ENCODE measurements at regions not wholly inside any gene's neighbourhood (a gene's known extent, or its start where the extent isn't known, plus 50 kb on each side); places are given as distances from the start of the nearest gene placed in this dataset.
"Not testable (repeated sequence)": the region's sequence is repeated elsewhere in the genome, so short reads cannot be mapped to it uniquely, and the experiment has no call there.

DNA sequence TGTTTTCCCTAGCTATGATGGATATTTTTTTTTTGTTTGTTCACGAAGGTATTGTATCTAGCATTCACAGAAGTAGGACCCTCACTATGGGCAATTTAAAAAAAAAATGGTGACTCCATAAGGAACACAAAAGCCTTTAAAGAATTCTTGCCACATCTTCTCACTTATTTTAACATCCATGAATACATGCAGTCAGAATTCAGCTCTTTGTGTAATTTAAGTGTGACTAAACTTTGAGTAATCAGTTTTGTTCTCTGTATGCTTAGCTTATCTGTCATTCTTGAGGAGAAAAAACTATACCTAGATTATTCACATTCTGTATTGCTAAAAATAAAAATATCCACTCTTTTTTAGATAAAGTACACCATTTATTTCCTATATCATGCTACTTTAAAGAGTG is 313.2 kb upstream of the KCND2 start:
- no peak for DNase-seq (ENCODE audit: low read depth, low spot score)
- H3K4me3 ChIP-seq (ENCODE audit: low read length): no peak overlapping the region

DNA sequence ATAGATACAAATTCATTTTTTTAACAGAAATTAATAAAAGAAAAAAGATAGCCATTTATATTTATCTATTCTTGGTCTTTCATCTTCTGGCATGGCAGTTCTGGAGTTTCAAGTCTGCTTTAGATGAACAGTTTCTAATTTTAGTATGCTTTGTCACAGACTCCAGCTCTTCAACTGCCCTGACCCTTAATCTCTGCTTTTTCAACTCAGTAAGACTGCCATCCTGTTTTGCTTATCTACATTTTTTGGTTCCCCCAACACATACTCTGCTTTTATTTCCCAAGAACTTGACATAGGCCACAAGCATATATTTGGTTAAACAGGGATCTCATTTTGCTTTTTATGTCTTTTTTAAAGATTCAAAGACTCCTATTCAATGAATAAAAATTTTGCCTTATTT is 309.3 kb upstream of the KCND2 start:
- no peak for DNase-seq (ENCODE audit: low read depth, low spot score)
- H3K4me3 ChIP-seq (ENCODE audit: low read length): no peak overlapping the region

DNA sequence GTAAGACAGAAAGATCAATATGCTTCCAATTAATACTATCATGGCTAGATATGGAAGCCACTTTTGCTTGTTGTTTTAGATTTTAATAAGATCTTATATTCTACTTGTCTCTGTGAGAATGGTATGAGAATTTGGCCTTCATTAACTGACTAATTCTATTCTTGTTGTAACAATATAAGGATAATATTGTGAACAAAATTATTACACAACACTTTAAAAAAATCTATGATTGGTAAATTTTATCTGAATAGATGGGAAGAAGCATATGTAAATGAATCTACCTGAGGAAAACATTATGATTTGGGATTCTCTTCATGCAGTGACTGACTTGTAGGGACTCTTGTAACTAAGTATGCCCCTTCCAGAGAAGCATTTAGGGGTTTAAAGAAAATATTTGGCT is 308.9 kb upstream of the KCND2 start:
- no peak for DNase-seq (ENCODE audit: low read depth, low spot score)

DNA sequence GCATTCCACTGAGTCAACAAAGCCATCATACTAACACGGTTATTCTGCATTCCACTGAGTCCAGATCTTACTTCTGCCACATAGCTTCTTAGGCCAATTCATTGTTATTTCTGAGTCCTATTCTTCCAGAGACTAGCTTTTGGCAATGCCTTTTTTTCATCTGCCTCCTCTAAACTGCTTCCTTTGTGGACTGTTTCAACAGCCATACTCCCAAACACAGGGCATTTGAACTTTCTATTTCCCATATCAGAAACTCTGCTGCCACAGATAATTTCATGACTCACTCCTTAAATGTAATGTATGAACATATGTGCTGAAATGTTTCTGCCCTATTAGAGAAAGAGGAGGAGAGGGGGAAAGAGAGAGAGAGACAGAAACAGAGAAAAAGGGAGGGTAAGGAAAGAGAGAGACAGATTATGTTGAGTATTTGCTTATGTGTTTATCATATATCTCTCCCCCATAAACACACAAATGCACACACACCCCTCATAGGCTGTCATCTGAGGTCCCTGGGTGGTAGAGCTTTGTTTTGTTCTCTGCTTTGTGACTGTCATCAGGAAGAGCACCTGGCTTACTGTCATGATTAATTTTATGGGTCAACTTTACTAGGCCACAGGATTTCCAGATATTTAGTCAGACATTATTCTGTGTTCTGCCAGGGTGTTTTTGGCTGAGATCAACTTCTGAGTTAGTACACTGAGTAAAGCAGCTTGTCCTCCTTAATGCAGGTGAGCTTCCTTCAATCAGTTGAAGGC is 308.0 kb upstream of the KCND2 start:
- DNase-seq (ENCODE audit: low read depth, low spot score): no peak
- no peak overlapping the region for H3K4me3 ChIP-seq (ENCODE audit: low read length)

More for the DNA sequence above, 308.9 kb upstream of the KCND2 start:
- no peak overlapping the region for H3K4me3 ChIP-seq (ENCODE audit: low read length)

DNA sequence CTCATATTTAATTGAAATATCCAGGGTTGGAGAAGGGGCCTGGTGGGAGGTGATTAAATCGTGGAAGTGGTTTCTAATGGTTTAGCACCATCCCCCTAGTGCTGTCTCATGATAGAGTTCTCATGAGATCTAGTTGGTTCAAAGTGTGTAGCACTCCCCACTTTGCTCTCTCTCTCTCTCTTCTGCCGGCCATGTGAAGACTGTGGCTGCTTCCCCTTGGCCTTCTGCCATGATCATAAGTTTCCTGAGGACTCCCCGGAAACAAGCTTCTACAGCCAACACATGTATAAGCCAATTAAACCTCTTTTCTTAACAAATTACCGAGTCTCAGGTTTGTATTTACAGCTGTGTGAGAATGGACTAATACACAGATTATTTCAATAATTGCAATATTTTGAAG is 305.8 kb upstream of the KCND2 start:
- H3K4me3 ChIP-seq (ENCODE audit: low read length): no peak overlapping the region
- no peak for DNase-seq (ENCODE audit: low read depth, low spot score)

DNA sequence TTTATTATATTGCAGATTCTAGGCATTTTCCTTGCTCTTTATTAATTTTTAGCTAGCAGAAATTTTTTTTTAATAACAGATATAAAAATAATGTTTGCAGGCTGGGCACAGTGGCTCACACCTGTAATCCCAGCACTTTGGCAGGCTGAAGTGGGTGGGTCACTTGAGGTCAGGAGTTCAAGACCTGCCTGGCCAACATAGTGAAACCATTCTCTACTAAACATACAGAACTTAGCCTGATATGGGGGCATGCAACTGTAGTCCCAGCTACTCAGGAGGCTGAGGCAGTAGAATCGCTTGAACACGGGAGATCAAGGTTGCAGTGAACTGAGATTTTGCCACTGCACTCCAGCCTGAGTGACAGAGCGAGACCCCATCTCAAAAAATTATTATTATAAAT is 304.6 kb upstream of the KCND2 start:
- DNase-seq (ENCODE audit: low read depth, low spot score); H3K4me3 ChIP-seq (ENCODE audit: low read length): not testable (repeated sequence)

DNA sequence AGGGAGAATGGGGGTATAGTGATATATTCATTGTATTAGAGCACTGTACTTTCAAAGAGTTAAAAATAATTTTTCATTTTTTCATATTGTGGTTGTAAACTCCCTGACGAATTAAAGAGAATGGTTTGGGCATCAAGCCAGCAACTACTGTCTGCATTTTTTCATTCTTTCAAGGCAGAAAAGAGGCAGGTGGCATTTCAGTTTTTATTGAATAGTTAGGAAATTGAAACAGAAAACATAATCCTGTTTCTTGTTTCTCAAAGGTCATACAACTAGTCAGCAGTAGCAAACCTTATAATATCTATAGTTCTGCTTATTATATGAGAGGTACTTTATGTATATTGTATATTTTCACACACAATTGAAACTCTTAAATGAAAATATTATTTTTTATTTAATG is 303.9 kb upstream of the KCND2 start:
- no peak overlapping the region for H3K4me3 ChIP-seq (ENCODE audit: low read length)
- DNase-seq (ENCODE audit: low read depth, low spot score): no peak

DNA sequence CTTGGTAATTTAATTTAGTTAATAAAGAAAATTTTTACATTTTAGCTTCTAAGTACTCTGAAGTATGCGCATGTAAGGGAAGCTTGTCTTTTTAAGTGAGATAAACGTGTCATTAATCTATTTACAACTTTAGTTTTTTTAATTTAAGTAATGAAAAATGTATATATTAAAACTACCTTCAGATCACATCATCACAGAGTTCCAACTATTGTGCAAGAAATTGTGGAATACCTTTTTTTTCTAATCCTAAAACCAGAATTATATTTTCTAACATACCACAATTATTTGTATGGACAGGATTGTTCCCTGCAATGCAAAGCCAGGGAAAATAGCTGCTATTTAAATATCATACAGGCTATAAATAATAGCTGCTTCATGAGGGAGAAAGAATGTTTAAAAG is 303.2 kb upstream of the KCND2 start:
- DNase-seq (ENCODE audit: low read depth, low spot score): no peak
- no peak overlapping the region for H3K4me3 ChIP-seq (ENCODE audit: low read length)

DNA sequence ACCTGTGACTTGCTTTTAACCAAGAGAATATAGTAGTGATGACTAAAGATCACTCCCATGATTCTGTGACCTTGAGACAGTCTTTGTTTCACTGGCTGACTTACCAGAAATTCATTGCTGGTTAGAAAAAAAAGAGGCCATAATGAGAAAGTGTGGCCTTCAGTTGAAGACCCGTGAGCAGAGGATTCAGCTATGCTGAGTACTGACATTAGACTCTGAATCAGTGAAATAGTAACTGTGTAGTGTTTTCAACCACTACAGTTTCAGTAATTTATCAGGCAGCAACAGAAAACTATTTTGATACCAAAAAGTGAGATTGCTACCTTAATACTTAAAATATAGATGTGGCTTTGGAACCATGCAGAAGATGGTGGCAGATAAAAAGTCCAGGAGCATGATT is 298.0 kb upstream of the KCND2 start:
- H3K4me3 ChIP-seq (ENCODE audit: low read length): no peak overlapping the region
- DNase-seq (ENCODE audit: low read depth, low spot score): no peak

DNA sequence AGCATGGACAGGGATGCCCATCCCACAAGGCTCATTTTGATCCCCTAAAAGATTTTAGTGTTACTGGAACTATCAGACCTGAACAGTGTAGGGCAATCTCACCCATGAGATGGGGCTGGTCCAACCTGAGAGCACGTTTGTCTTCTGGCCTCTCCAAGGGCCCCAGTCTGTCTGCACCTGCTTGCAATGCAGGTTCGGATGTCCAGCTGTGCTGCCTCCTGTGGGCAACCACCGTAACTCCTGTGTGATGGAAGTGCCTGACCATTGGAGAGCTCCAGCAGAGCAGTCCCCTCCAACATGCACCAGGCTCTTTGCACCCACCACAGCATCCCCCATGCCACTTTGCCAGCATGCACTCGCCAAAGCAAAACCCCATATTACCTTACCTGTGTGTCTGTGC is 290.1 kb upstream of the KCND2 start:
- DNase-seq (ENCODE audit: low read depth, low spot score): no peak

DNA sequence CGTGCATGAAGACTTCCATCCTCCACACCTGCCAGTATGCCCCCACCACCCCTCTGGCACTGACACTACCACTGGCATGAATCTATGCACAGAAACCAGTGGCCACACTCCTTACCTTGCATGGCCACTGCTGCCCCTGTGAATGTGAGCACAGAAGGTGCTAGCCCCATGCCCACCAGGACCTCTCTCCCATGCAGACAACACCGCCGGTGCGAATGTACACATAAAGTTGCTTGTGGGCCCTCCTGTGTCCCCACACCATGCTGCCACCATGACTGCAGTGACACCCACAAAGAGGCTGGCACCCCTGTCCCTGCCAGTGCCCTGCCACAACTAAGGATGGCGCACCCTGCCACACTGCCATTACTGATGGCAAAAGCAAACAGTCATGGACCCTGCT is 289.5 kb upstream of the KCND2 start:
- DNase-seq (ENCODE audit: low read depth, low spot score): no peak
- H3K4me3 ChIP-seq (ENCODE audit: low read length): no peak overlapping the region

More for the DNA sequence above, 290.1 kb upstream of the KCND2 start:
- H3K4me3 ChIP-seq (ENCODE audit: low read length): no peak overlapping the region

DNA sequence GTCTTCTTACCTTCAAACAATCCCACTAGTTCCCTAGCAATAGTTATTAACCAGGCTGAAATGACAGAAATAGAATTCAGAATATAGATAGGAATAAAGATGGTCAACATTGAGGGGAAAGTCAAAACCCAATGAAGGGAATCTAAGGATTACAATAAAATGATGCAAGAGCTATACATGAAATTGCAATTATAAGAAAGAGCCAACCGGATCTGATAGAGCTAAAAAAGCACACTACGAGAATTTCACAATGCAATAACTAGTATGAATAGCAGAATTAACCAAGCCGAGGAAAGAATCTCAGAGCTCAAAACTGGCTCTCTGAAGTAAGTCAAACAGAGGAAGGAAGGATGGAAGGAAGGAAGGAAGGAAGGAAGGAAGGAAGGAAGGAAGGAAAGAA is 288.7 kb upstream of the KCND2 start:
- H3K4me3 ChIP-seq (ENCODE audit: low read length): no peak overlapping the region
- DNase-seq (ENCODE audit: low read depth, low spot score): no peak

DNA sequence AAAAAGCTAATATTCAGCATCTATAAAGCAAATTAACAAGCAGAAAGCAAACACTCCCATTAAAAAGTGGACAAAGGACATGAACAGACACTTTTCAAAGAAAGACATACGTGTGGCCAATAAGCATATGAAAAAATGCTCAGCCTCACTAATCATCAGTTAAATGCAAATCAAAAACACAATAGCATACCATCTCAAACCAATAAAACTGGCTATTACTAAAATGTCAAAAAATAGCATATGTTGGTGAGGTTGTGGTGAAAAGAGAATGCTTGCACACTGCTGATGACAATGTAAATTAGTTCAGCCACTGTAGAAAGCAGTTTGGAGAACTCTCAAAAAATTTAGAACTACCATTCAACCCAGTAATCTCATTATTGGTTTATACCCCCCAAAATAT is 284.6 kb upstream of the KCND2 start:
- DNase-seq (ENCODE audit: low read depth, low spot score): no peak
- no peak overlapping the region for H3K4me3 ChIP-seq (ENCODE audit: low read length)

DNA sequence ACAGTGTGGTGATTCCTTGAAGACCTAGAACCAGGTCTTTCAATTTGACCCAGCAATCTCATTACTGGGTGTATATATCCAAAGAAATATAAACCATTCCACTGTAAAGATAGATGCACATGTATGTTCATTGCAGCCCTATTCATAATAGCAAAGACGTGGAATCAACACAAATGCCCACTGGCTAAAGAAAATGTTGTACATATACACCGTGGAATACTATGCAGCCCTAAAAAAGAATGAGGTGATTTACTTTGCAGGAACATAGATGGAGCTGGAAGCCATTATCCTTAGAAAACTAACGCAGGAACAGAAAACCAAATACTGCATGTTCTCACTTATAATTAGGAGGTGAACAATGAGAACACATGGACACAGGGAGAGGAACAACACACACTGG is 278.0 kb upstream of the KCND2 start:
- no peak for DNase-seq (ENCODE audit: low read depth, low spot score)
- H3K4me3 ChIP-seq (ENCODE audit: low read length): no peak overlapping the region

DNA sequence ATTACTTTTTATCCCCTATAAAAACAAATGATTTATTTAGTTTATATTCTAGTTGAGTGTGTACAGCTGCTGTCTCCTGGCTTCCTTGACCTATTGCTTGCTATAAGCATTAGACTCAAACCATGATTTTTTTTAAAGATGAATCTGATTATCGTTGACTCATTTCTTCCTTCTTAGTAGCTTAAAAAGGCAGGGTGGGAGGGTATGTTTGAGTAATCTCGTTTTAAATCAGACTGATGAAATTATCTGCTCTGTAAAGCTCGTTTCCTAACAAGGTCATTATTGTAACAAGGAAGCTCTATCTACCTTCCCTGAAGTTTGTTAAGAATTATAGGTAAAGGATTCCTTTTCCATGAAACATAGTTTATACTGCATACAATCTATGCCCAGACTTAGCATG is 276.3 kb upstream of the KCND2 start:
- H3K4me3 ChIP-seq (ENCODE audit: low read length): no peak overlapping the region
- DNase-seq (ENCODE audit: low read depth, low spot score): no peak

DNA sequence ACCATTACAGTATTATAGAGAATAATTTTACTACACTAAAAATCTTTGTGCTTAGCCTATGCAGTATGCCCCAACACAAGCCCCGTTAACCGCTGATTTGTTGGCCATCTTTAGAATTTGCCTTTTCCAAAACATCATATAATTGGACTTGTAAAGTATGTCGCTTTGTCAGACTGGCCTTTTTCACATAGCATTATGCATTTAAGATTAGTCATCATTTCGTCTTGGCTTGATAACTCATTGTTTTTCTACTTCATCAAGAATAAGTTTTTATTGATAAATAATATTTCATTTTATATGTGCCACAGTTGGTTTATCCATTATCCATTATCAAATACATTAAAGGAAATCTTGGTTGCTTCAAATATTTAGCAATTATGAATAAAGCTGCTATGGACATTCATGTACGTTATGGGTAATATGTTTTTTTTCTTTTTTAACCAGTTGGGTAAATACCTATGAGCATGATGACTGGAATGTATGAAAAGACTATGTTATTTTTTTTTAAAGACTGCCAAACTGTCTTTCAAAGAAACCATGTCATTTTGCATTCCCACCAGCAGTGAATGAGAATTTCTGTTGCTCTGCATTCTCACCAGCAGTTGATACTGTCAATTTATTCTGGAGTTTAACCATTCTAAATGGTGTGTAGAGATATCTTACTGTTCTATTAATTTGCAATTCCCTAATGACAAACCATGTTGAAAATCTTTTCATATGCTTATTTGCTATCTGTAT is 273.1 kb upstream of the KCND2 start:
- no peak for DNase-seq (ENCODE audit: low read depth, low spot score)

DNA sequence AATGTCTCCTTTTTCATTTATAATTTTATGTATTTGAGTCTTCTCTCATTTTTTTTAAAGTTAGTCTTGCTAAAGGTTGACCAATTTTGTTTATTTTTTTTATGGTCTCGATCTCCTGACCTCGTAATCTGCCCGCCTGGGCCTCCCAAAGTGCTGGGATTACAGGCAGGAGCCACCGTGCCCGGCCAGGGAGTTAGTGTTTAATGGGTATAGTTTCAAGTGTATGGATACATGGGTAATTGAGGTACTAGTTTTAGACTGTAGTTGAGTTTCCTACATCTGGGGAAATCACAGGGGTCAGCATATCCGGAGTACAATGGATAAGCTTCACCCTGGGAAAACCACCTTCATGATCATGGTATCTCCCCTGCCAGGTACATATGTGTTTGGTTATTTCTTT is 267.3 kb upstream of the KCND2 start:
- no peak for DNase-seq (ENCODE audit: low read depth, low spot score)
- H3K4me3 ChIP-seq (ENCODE audit: low read length): no peak overlapping the region

More for the DNA sequence above, 273.1 kb upstream of the KCND2 start:
- no peak overlapping the region for H3K4me3 ChIP-seq (ENCODE audit: low read length)

DNA sequence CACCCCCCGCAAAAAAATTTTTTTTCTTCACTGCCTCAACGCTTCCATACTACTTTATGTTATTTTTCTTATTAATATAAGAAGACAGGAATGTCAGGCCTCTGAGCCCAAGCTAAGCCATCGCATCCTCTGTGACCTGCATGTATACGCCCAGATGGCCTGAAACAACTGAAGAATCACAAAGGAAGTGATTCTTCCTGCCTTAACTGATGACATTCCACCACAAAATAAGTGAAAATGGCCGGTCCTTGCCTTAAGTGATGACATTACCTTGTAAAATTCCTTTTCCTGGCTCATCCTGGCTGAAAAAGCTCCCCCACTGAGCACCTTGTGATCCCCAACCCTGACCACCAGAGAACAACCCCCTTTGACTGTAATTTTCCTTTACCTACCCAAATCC is 258.7 kb upstream of the KCND2 start:
- DNase-seq (ENCODE audit: low read depth, low spot score): not testable (repeated sequence)

DNA sequence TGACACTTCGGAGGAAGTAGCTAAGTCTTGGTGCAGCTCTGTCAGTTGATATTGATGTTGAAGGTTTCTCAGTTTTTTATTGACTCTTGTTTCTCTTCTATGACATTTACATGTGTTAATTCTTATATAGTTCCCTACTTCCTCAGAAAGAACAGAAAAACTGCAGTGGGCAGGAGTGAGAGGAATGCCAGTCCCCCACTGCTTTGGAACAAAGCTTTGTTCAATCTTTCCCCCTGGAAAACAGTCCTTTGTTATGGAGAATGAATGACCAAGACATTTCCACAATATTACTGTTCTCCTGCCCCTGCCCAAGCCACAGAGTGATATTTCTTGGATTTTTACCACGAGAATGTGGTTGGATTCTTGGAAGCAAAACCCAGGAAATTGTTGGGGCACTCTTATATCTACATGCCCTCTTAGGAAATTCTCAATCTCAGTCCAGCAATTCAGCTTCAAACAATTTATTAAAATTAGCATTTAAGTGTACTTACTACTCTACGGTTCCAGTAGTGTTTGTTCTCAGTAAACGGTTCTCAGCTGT is 258.0 kb upstream of the KCND2 start:
- H3K4me3 ChIP-seq (ENCODE audit: low read length): no peak overlapping the region
- no peak for DNase-seq (ENCODE audit: low read depth, low spot score)

More for the DNA sequence above, 258.7 kb upstream of the KCND2 start:
- not testable (repeated sequence) for H3K4me3 ChIP-seq (ENCODE audit: low read length)

DNA sequence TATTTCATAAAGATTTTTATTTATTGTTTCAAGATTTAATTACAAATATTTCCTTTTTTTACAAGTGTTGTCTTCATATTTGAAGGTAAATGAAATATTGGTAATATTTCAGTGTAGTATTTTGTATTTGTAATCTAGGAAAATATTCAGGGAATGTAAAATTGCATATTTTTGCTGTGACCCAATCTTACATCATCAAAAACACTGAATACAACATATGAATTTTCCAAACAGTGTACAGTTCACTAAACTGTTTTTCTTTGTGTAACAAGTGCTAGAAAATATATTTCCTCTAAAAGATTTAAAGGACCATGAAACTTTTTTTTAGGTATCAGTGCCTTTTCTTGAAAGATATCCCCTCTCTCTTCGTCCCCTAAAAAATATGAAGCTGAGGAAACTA is 251.9 kb upstream of the KCND2 start:
- DNase-seq (ENCODE audit: low read depth, low spot score): no peak
- no peak overlapping the region for H3K4me3 ChIP-seq (ENCODE audit: low read length)
